ENCODE measurements at regions not wholly inside any gene's neighbourhood (a gene's known extent, or its start where the extent isn't known, plus 50 kb on each side); places are given as distances from the start of the nearest gene placed in this dataset.

- H3K36me3 Mint-ChIP-seq, result no peaks in the 10 kb centered on the region
- no peak for DNase-seq (ENCODE audit: extremely low spot score, unreplicated experiment)
- no peak overlapping the region for H3K27ac Mint-ChIP-seq
- no peak for TF ChIP-seq CTCF (conservative IDR thresholded peaks at IDR 0.05)
- H3K4me1 Mint-ChIP-seq (ENCODE audit: unreplicated experiment), result peaks cover 4% of the 10 kb centered on the region
- peaks cover 4% of the 10 kb centered on the region for H3K27me3 Mint-ChIP-seq
- no peaks in the 10 kb centered on the region for H3K9me3 Mint-ChIP-seq
- no peak overlapping the region for H3K4me3 Mint-ChIP-seq
These were observed 582.6 kb upstream of the ID2 start for GRCh38 chr2:8099267-8099582.

GRCh38 chr2:8101614-8102277 lies 580.1 kb upstream of the ID2 start:
- no peak for TF ChIP-seq CTCF (conservative IDR thresholded peaks at IDR 0.05)

GRCh38 chr2:8102470-8102869 lies 579.4 kb upstream of the ID2 start:
- H3K9me3 Mint-ChIP-seq, result no peaks in the 10 kb centered on the region
- DNase-seq (ENCODE audit: extremely low spot score, unreplicated experiment), result no peak
- TF ChIP-seq CTCF (conservative IDR thresholded peaks at IDR 0.05), result no peak
- H3K27ac Mint-ChIP-seq, result no peak overlapping the region
- H3K4me3 Mint-ChIP-seq, result no peak overlapping the region
- peaks cover 4% of the 10 kb centered on the region for H3K4me1 Mint-ChIP-seq (ENCODE audit: unreplicated experiment)
- H3K36me3 Mint-ChIP-seq, result no peaks in the 10 kb centered on the region
- peaks cover 4% of the 10 kb centered on the region for H3K27me3 Mint-ChIP-seq

More at GRCh38 chr2:8101614-8102277, 580.1 kb upstream of the ID2 start:
- Mint-ChIP-seq H3K27me3 (peaks cover 4% of the 10 kb centered on the region), H3K27ac (no peak overlapping the region), H3K36me3 (no peaks in the 10 kb centered on the region), H3K9me3 (no peaks in the 10 kb centered on the region), H3K4me3 (no peak overlapping the region), H3K4me1 (ENCODE audit: unreplicated experiment) (peaks cover 4% of the 10 kb centered on the region)
- DNase-seq (ENCODE audit: extremely low spot score, unreplicated experiment), result no peak

GRCh38 chr2:8103085-8103708 lies 578.7 kb upstream of the ID2 start:
- Mint-ChIP-seq H3K9me3 (no peaks in the 10 kb centered on the region), H3K4me1 (ENCODE audit: unreplicated experiment) (peaks cover 4% of the 10 kb centered on the region), H3K27me3 (peaks cover 4% of the 10 kb centered on the region), H3K36me3 (no peaks in the 10 kb centered on the region), H3K27ac (no peak overlapping the region), H3K4me3 (no peak overlapping the region)
- no peak for DNase-seq (ENCODE audit: extremely low spot score, unreplicated experiment)
- TF ChIP-seq CTCF (conservative IDR thresholded peaks at IDR 0.05), result no peak

GRCh38 chr2:8107150-8107549 lies 574.7 kb upstream of the ID2 start:
- Mint-ChIP-seq H3K9me3 (no peaks in the 10 kb centered on the region), H3K4me3 (no peak overlapping the region), H3K4me1 (ENCODE audit: unreplicated experiment) (peaks cover 4% of the 10 kb centered on the region), H3K36me3 (no peaks in the 10 kb centered on the region), H3K27me3 (no peaks in the 10 kb centered on the region), H3K27ac (no peak overlapping the region)
- TF ChIP-seq CTCF (conservative IDR thresholded peaks at IDR 0.05), result no peak
- DNase-seq (ENCODE audit: extremely low spot score, unreplicated experiment), result no peak

Measured in type B pancreatic cell (in vitro differentiated cells).